GM23338 (cell line): ENCODE measurements at regions not wholly inside any gene's neighbourhood (a gene's known extent, or its start where the extent isn't known, plus 50 kb on each side); places are given as distances from the start of the nearest gene placed in this dataset.

ENCODE experiments used
- ATAC-seq: fragments of 200-7000 bp; cut with Tn5 transposase; 3 replicates; pipeline ENCODE4 v1.9.1; 2020
- DNase-seq: peaks from one replicate; pipeline ENCODE4 v3.0.0-alpha.2; 2015; ENCODE audit warnings: low spot score
- H2AFZ ChIP-seq: fragments of 200-600 bp; sonication (generic); 2 replicates; pipeline ENCODE4 v1.8.0; 2016; ENCODE audit warnings: antibody characterized with exemption, mild to moderate bottlenecking, moderate library complexity
- H3F3A ChIP-seq: fragments of 200-600 bp; sonication (generic); replicated peaks from 2 replicates; pipeline ENCODE4 v1.8.0; 2017; ENCODE audit warnings: antibody characterized with exemption, mixed run types, low read depth
- H3K27ac ChIP-seq: fragments of 200-600 bp; sonication (generic); 2 replicates; pipeline ENCODE4 v1.6.1; 2016; ENCODE audit warnings: low read depth
- H3K27me3 ChIP-seq: fragments of 200-600 bp; sonication (generic); 2 replicates; pipeline ENCODE4 v1.8.0; 2016; ENCODE audit warnings: mild to moderate bottlenecking, mixed run types, moderate library complexity; ENCODE audit not compliant: insufficient read depth
- H3K36me3 ChIP-seq: fragments of 200-600 bp; sonication (generic); 2 replicates; pipeline ENCODE4 v1.8.0; 2016; ENCODE audit warnings: mild to moderate bottlenecking; ENCODE audit not compliant: insufficient read depth
- H3K4me1 ChIP-seq: fragments of 200-600 bp; sonication (generic); 2 replicates; pipeline ENCODE4 v1.8.0; 2016; ENCODE audit warnings: mild to moderate bottlenecking, moderate library complexity; ENCODE audit not compliant: insufficient read depth
- H3K4me2 ChIP-seq: fragments of 200-600 bp; sonication (generic); 2 replicates; pipeline ENCODE4 v1.7.1; 2017; ENCODE audit warnings: mixed run types
- H3K4me3 ChIP-seq: fragments of 200-600 bp; sonication (generic); 2 replicates; pipeline ENCODE4 v1.6.1; 2016; ENCODE audit warnings: mixed run types
- H3K79me2 ChIP-seq: fragments of 200-600 bp; sonication (generic); replicated peaks from 2 replicates; pipeline ENCODE4 v1.8.0; 2017; ENCODE audit warnings: mild to moderate bottlenecking; ENCODE audit not compliant: insufficient read depth
- H3K9me2 ChIP-seq: fragments of 200-600 bp; sonication (generic); 2 replicates; pipeline ENCODE4 v1.8.0; 2017; ENCODE audit not compliant: insufficient read depth
- H4K20me1 ChIP-seq: fragments of 200-600 bp; sonication (generic); replicated peaks from 2 replicates; pipeline ENCODE4 v1.8.0; 2017; ENCODE audit warnings: mild to moderate bottlenecking; ENCODE audit not compliant: insufficient read depth
- H3K27ac Mint-ChIP-seq: 2 replicates; pipeline ENCODE4 v1.8.0; 2020; ENCODE audit warnings: inconsistent platforms, mild to moderate bottlenecking, moderate library complexity, mixed read lengths
- H3K27me3 Mint-ChIP-seq: 3 replicates; pipeline ENCODE4 v1.8.0; 2022; ENCODE audit warnings: low read depth, mild to moderate bottlenecking, moderate library complexity, mixed read lengths, inconsistent platforms; ENCODE audit not compliant: insufficient read depth, poor library complexity
- H3K36me3 Mint-ChIP-seq: 3 replicates; pipeline ENCODE4 v1.8.0; 2021; ENCODE audit warnings: low read depth, mild to moderate bottlenecking, inconsistent platforms, moderate library complexity, mixed read lengths
- H3K4me1 Mint-ChIP-seq: 3 replicates; pipeline ENCODE4 v1.8.0; 2020; ENCODE audit warnings: mild to moderate bottlenecking, inconsistent platforms, mixed read lengths
- H3K4me3 Mint-ChIP-seq: 3 replicates; pipeline ENCODE4 v1.8.0; 2021; ENCODE audit warnings: moderate library complexity, mild to moderate bottlenecking, inconsistent platforms, mixed read lengths
- H3K9me3 Mint-ChIP-seq: 3 replicates; pipeline ENCODE4 v1.8.0; 2020; ENCODE audit warnings: moderate library complexity, mild to moderate bottlenecking, inconsistent platforms, mixed read lengths
- CREB1 ChIP-seq: fragments of 250-450 bp; sonication (Bioruptor Pico); IDR thresholded peaks from 2 replicates; pipeline ENCODE4 v1.5.0; 2020; ENCODE audit warnings: low read depth, mild to moderate bottlenecking, moderate library complexity
- EZH2phosphoT487 ChIP-seq: fragments of 200-600 bp; sonication (generic); IDR thresholded peaks from one replicate; pipeline ENCODE4 v1.8.1; 2018; ENCODE audit warnings: antibody characterized with exemption; ENCODE audit not compliant: unreplicated experiment
- JUNB ChIP-seq: IDR thresholded peaks from one replicate; pipeline ENCODE4 v1.6.1; 2016; ENCODE audit warnings: antibody characterized with exemption; ENCODE audit not compliant: unreplicated experiment
- NANOG ChIP-seq: IDR thresholded peaks from 2 replicates; pipeline ENCODE4 v1.6.1; 2016; ENCODE audit warnings: antibody characterized with exemption, borderline replicate concordance
- POLR2AphosphoS5 ChIP-seq: IDR thresholded peaks from 2 replicates; pipeline ENCODE4 v1.6.1; 2016; ENCODE audit warnings: antibody characterized with exemption, low read depth
- STAT1 ChIP-seq: IDR thresholded peaks from one replicate; pipeline ENCODE4 v1.6.1; 2016; ENCODE audit warnings: antibody characterized with exemption; ENCODE audit not compliant: unreplicated experiment
- ZNF331 ChIP-seq: fragments of 250-450 bp; sonication (Bioruptor Pico); IDR thresholded peaks from 2 replicates; pipeline ENCODE4 v1.5.0; 2020; ENCODE audit warnings: low read depth, mild to moderate bottlenecking, moderate library complexity
- TF ChIP-seq, protein P1 (sequence below): IDR thresholded peaks from 2 replicates; pipeline ENCODE4 v1.6.1; 2016; ENCODE audit warnings: antibody characterized with exemption
- TF ChIP-seq, protein P2 (sequence below): fragments of 250-450 bp; sonication (Bioruptor Pico); IDR thresholded peaks from 2 replicates; pipeline ENCODE4 v1.5.0; 2020; ENCODE audit warnings: mild to moderate bottlenecking, moderate library complexity

DNA sequence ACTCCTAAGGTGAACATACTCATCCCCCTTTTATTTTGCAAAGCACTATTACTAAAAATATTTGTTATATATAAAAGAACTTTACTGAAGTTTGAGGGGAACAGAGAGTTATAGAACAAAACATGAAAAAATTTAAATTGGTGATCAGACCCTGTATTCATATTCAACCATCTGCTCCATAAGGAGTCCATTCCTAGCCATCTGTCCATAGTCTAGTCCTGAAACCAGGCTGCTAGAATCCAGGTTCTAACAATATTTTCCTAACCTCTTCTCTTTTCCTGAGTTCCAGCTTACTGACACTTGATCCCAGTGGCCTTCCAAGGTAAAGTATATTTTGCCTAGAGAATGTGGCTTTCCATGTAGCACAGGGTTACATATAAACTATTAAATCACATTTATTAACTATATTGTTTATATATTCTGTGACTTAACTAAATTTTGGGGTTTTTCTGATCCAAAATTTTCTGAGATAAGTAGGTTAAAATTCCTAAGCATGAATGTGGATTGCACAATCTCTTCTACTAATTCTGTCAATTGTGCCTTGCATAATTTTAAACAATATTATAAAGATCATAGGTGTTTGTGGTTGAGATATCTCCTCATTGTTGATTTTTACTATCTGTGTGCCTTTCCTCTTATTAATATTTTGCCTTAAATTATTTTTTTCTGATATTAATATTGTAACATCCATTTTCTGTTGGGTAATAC, 137.6 kb upstream of the MAGI2 start:
- Mint-ChIP-seq H3K27ac (no peak overlapping the region), H3K36me3 (no peaks in the 10 kb centered on the region), H3K4me1 (no peaks in the 10 kb centered on the region), H3K4me3 (no peak overlapping the region), H3K9me3 (no peaks in the 10 kb centered on the region), H3K27me3 (peaks cover 1% of the 10 kb centered on the region)
- no peak for DNase-seq
- ATAC-seq: no peak
- H3K36me3 ChIP-seq: no peaks in the 10 kb centered on the region
- no peaks in the 10 kb centered on the region for H3F3A ChIP-seq
- no peak overlapping the region for H3K4me3 ChIP-seq
- H3K4me2 ChIP-seq: no peak overlapping the region
- TF ChIP-seq JUNB: no peak
- TF ChIP-seq, protein P1, sequence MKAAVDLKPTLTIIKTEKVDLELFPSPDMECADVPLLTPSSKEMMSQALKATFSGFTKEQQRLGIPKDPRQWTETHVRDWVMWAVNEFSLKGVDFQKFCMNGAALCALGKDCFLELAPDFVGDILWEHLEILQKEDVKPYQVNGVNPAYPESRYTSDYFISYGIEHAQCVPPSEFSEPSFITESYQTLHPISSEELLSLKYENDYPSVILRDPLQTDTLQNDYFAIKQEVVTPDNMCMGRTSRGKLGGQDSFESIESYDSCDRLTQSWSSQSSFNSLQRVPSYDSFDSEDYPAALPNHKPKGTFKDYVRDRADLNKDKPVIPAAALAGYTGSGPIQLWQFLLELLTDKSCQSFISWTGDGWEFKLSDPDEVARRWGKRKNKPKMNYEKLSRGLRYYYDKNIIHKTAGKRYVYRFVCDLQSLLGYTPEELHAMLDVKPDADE: no peak
- no peak for TF ChIP-seq ZNF331
- no peak for TF ChIP-seq STAT1
- TF ChIP-seq NANOG: no peak
- TF ChIP-seq CREB1: no peak
- H3K9me2 ChIP-seq: no peaks in the 10 kb centered on the region
- no peaks in the 10 kb centered on the region for H3K79me2 ChIP-seq
- no peaks in the 10 kb centered on the region for H3K4me1 ChIP-seq
- H4K20me1 ChIP-seq: no peaks in the 10 kb centered on the region
- no peaks in the 10 kb centered on the region for H3K27me3 ChIP-seq
- H3K27ac ChIP-seq: no peak overlapping the region
- H2AFZ ChIP-seq: no peak overlapping the region

DNA sequence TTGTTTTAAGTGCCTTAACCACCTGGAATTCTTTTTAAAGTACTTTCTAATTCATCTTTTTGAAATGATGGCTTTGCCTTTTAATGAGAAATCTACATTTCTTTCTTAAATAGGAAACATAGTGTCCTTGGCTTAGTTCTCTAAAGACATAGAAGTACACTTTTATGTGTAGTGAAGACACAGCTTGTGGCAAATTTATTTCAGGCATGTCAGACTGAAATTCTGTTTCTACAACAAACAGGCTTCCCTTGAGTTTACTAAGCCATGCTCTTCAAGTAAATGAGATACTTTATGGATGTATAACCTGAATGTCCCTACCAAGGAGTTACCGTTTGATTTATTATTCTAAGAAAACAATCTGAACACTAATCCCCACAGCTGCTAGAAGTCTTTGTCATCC, 136.9 kb upstream of the MAGI2 start:
- H3K4me3 ChIP-seq: no peak overlapping the region
- H2AFZ ChIP-seq: no peak overlapping the region
- ATAC-seq: no peak
- Mint-ChIP-seq H3K36me3 (no peaks in the 10 kb centered on the region), H3K27ac (no peak overlapping the region), H3K4me1 (no peaks in the 10 kb centered on the region), H3K27me3 (peaks cover 1% of the 10 kb centered on the region), H3K9me3 (no peaks in the 10 kb centered on the region), H3K4me3 (no peak overlapping the region)
- no peak overlapping the region for H3K27ac ChIP-seq
- no peaks in the 10 kb centered on the region for H3F3A ChIP-seq
- no peaks in the 10 kb centered on the region for H3K9me2 ChIP-seq
- H3K4me1 ChIP-seq: no peaks in the 10 kb centered on the region
- H3K4me2 ChIP-seq: no peak overlapping the region
- H3K36me3 ChIP-seq: no peaks in the 10 kb centered on the region
- no peaks in the 10 kb centered on the region for H3K27me3 ChIP-seq
- no peaks in the 10 kb centered on the region for H3K79me2 ChIP-seq
- H4K20me1 ChIP-seq: no peaks in the 10 kb centered on the region
- TF ChIP-seq CREB1 (no peak), EZH2phosphoT487 (no peak), NANOG (no peak)
- no peak for DNase-seq

DNA sequence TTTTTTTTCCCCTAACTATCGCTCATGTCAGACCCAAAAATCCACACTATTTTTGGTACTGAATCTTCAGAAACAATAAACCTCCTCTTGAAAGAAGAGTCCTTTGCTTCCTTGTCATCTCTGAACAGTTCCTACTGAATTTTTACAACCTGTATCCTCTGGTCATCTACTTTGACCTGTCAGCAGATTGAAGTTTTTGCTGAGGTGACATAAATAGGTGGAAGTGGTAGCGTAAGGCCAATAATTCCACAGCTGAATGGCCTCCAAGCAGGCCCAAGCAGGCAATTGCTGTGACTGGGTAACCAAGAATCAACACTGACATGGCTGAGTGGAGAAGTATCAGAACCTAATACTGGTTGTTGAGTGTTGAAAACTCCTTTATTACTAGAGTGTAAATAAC, 117.4 kb upstream of the MAGI2 start:
- Mint-ChIP-seq H3K36me3 (peaks cover 3% of the 10 kb centered on the region), H3K27ac (no peak overlapping the region), H3K4me3 (no peak overlapping the region), H3K27me3 (no peaks in the 10 kb centered on the region), H3K9me3 (peaks cover 12% of the 10 kb centered on the region; the same call in 2 of the 3 replicates), H3K4me1 (no peaks in the 10 kb centered on the region; the same call in 2 of the 3 replicates)
- ATAC-seq: no peak
- no peaks in the 10 kb centered on the region for H3K36me3 ChIP-seq
- H3K79me2 ChIP-seq: no peaks in the 10 kb centered on the region
- H3K4me3 ChIP-seq: no peak overlapping the region
- no peak overlapping the region for H3K27ac ChIP-seq
- H3K4me2 ChIP-seq: no peak overlapping the region
- no peaks in the 10 kb centered on the region for H3F3A ChIP-seq
- H4K20me1 ChIP-seq: no peaks in the 10 kb centered on the region
- 0 out of 2 replicates have a peak, but pooled peaks cover 5% of the 10 kb centered on the region for H3K9me2 ChIP-seq
- no peak overlapping the region for H2AFZ ChIP-seq
- no peaks in the 10 kb centered on the region for H3K27me3 ChIP-seq
- no peaks in the 10 kb centered on the region for H3K4me1 ChIP-seq
- no peak for DNase-seq
- TF ChIP-seq JUNB: no peak
- no peak for TF ChIP-seq STAT1
- no peak for TF ChIP-seq POLR2AphosphoS5
- TF ChIP-seq, protein P2, sequence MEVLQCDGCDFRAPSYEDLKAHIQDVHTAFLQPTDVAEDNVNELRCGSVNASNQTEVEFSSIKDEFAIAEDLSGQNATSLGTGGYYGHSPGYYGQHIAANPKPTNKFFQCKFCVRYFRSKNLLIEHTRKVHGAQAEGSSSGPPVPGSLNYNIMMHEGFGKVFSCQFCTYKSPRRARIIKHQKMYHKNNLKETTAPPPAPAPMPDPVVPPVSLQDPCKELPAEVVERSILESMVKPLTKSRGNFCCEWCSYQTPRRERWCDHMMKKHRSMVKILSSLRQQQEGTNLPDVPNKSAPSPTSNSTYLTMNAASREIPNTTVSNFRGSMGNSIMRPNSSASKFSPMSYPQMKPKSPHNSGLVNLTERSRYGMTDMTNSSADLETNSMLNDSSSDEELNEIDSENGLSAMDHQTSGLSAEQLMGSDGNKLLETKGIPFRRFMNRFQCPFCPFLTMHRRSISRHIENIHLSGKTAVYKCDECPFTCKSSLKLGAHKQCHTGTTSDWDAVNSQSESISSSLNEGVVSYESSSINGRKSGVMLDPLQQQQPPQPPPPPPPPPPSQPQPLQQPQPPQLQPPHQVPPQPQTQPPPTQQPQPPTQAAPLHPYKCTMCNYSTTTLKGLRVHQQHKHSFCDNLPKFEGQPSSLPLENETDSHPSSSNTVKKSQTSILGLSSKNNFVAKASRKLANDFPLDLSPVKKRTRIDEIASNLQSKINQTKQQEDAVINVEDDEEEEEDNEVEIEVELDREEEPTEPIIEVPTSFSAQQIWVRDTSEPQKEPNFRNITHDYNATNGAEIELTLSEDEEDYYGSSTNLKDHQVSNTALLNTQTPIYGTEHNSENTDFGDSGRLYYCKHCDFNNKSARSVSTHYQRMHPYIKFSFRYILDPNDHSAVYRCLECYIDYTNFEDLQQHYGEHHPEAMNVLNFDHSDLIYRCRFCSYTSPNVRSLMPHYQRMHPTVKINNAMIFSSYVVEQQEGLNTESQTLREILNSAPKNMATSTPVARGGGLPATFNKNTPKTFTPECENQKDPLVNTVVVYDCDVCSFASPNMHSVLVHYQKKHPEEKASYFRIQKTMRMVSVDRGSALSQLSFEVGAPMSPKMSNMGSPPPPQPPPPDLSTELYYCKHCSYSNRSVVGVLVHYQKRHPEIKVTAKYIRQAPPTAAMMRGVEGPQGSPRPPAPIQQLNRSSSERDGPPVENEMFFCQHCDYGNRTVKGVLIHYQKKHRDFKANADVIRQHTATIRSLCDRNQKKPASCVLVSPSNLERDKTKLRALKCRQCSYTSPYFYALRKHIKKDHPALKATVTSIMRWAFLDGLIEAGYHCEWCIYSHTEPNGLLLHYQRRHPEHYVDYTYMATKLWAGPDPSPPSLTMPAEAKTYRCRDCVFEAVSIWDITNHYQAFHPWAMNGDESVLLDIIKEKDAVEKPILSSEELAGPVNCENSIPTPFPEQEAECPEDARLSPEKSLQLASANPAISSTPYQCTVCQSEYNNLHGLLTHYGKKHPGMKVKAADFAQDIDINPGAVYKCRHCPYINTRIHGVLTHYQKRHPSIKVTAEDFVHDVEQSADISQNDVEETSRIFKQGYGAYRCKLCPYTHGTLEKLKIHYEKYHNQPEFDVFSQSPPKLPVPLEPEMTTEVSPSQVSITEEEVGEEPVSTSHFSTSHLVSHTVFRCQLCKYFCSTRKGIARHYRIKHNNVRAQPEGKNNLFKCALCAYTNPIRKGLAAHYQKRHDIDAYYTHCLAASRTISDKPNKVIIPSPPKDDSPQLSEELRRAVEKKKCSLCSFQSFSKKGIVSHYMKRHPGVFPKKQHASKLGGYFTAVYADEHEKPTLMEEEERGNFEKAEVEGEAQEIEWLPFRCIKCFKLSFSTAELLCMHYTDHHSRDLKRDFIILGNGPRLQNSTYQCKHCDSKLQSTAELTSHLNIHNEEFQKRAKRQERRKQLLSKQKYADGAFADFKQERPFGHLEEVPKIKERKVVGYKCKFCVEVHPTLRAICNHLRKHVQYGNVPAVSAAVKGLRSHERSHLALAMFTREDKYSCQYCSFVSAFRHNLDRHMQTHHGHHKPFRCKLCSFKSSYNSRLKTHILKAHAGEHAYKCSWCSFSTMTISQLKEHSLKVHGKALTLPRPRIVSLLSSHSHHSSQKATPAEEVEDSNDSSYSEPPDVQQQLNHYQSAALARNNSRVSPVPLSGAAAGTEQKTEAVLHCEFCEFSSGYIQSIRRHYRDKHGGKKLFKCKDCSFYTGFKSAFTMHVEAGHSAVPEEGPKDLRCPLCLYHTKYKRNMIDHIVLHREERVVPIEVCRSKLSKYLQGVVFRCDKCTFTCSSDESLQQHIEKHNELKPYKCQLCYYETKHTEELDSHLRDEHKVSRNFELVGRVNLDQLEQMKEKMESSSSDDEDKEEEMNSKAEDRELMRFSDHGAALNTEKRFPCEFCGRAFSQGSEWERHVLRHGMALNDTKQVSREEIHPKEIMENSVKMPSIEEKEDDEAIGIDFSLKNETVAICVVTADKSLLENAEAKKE (CRISPR knock-in tag): no peak
